Keratinocyte (primary cell): ENCODE measurements at regions not wholly inside any gene's neighbourhood (a gene's known extent, or its start where the extent isn't known, plus 50 kb on each side); places are given as distances from the start of the nearest gene placed in this dataset.

ENCODE experiments used
- EZH2 ChIP-seq: IDR thresholded peaks from one replicate; pipeline ENCODE4 v1.6.1; 2012; ENCODE audit warnings: inconsistent platforms, mild to moderate bottlenecking, low read length, moderate library complexity
- TF ChIP-seq, protein P1 (sequence below), 3 experiments: IDR thresholded peaks in 1 of 3; conservative IDR thresholded peaks in 1 of 3; optimal IDR thresholded peaks in 1 of 3; 2 replicates in 2 of 3; 3 replicates in 1 of 3; pipeline versions ENCODE3 to v1.5.1; 2011; ENCODE audit warnings: low read length in 3 of 3, mild to moderate bottlenecking in 3 of 3, moderate library complexity in 2 of 3, control low read depth in 1 of 3, inconsistent platforms in 1 of 3; ENCODE audit not compliant: insufficient read depth in 2 of 3; ENCODE audit errors: extremely low read depth in 1 of 3

GRCh38 chr5:74074111-74074510 lies 448.1 kb downstream of the ARHGEF28 start:
- TF ChIP-seq, protein P1, sequence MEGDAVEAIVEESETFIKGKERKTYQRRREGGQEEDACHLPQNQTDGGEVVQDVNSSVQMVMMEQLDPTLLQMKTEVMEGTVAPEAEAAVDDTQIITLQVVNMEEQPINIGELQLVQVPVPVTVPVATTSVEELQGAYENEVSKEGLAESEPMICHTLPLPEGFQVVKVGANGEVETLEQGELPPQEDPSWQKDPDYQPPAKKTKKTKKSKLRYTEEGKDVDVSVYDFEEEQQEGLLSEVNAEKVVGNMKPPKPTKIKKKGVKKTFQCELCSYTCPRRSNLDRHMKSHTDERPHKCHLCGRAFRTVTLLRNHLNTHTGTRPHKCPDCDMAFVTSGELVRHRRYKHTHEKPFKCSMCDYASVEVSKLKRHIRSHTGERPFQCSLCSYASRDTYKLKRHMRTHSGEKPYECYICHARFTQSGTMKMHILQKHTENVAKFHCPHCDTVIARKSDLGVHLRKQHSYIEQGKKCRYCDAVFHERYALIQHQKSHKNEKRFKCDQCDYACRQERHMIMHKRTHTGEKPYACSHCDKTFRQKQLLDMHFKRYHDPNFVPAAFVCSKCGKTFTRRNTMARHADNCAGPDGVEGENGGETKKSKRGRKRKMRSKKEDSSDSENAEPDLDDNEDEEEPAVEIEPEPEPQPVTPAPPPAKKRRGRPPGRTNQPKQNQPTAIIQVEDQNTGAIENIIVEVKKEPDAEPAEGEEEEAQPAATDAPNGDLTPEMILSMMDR (optimal IDR thresholded peaks at IDR 0.05 in 1 of 3, IDR thresholded peaks at IDR 0.05 in 1 of 3, conservative IDR thresholded peaks at IDR 0.05 in 1 of 3; ENCODE audit: extremely low read depth in 1 of 3, insufficient read depth in 2 of 3, low read length in 3 of 3), result no peak
- no peak for TF ChIP-seq EZH2
